GM19025 (cell line): ENCODE measurements at regions not wholly inside any gene's neighbourhood (a gene's known extent, or its start where the extent isn't known, plus 50 kb on each side); places are given as distances from the start of the nearest gene placed in this dataset.

Source experiments
- ATAC-seq: cut with Tn5 transposase; IDR thresholded peaks from one replicate; pipeline ENCODE4 v1.9.1; 2021; ENCODE audit warnings: mild to moderate bottlenecking, low read depth, moderate library complexity; ENCODE audit not compliant: unreplicated experiment

- no peak for ATAC-seq
Observed at GRCh38 chr4:121448231-121448630, 67.4 kb upstream of the QRFPR start.

DNA sequence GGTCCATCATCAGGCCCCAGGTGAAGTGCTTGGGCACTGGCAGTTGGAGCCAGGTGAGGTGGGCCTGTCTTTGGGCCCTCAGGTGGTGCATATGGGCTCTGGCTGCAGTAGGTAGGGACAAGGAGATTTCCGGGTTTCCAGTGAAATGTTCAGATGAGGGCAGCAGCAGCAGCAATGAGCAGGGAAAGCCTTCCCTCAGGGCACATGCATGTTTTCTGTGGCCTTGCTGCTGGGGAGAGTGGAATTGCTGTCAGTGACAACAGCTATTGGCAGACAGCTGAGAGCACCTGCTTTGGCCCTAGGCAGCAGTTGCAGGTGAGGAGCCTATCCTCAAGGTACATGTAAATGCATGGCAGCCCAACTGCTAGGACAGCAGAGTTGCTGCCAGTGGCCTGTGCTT lies 58.9 kb upstream of the QRFPR start:
- no peak for ATAC-seq
